ENCODE measurements at regions not wholly inside any gene's neighbourhood (a gene's known extent, or its start where the extent isn't known, plus 50 kb on each side); places are given as distances from the start of the nearest gene placed in this dataset.
A peak's percentile ranks its signal among the peaks of the same experiment; 100 is the strongest.

DNA sequence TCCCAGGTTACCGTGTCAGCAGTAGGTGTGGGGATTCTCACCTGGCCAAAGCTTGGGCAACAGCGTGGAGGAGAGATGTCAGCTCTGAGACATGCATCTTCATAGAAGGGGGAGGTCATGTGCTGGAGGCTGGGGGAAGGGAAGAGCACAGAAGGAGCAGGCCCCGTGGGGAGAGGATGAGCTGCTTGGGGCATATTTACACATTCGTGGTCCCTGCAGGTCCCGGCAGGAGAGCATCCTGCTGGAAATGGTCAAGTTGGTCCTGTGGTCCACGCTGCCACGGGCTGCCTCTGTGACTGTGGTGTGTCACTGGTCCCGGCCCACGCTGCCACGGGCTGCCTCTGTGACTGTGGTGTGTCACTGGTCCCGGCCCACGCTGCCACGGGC lies 195.1 kb upstream of the TWIST2 start:
- no peak for DNase-seq (ENCODE audit: low read depth)

DNA sequence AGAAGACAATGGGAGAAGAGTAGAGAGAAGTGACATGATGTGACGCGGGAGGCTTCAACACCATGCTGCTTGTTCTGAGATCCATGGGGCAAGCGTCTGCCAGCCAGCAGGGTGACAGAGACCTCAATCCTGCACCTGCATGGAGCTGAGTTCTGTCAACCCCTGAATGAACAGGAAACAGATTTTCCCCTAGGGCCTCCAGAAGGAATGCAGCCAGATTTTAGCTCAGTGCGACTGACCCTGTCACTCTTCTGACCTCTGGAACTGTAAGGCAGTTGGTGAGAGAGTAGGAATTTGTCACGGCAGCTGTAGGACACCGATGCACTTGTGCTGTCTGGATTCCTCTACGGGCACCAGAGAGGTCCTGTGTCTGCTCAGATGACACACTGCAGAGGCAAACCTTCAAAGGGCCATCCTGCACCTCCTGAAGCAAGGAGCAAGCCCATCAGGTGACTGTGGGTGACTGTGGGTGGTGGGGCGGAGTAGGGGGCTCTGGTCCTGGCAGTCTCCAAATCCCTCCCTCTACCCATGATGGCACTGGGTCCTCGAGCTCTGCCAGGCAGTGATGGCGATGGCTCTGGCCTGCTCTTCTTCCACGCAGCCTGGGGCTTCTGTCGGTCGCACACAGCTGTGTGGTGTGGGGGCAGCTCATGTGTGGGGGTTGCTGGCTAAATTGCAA lies 194.3 kb upstream of the TWIST2 start:
- no peak for DNase-seq (ENCODE audit: low read depth)

DNA sequence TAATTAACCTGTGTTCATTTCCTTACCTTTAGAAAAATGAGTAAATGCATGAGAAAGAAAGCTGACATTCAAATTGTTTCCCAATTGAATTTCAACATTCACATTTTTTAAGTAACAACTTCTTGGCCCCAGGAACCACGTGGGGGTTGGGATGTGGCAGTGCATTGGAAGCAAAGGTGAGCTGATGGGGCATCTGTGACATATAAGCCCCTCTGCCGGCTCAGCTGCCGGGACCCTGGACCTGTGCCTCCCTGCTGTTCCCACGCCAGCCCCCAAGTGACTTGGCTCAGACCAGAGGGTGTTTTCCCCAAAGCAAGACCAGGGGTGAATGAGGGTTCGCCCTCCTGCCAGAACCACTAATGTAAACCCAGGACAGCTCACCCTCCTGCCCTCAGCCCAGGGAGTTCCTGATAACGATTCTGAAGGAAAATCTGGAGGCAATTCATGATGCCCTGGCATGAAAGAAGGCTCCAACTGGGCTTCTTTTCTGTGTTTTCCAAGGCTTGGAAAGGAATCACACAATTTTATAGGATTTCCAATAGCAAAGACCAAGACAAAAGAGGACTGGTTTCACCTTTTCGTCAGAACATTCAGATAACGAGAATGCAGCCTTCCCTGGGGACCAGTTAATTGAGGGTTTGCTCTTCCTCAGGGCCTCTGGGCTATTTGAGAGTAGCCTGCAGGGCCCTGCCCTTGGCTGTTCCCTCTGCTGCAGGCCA lies 193.2 kb upstream of the TWIST2 start:
- no peak for DNase-seq (ENCODE audit: low read depth)

DNA sequence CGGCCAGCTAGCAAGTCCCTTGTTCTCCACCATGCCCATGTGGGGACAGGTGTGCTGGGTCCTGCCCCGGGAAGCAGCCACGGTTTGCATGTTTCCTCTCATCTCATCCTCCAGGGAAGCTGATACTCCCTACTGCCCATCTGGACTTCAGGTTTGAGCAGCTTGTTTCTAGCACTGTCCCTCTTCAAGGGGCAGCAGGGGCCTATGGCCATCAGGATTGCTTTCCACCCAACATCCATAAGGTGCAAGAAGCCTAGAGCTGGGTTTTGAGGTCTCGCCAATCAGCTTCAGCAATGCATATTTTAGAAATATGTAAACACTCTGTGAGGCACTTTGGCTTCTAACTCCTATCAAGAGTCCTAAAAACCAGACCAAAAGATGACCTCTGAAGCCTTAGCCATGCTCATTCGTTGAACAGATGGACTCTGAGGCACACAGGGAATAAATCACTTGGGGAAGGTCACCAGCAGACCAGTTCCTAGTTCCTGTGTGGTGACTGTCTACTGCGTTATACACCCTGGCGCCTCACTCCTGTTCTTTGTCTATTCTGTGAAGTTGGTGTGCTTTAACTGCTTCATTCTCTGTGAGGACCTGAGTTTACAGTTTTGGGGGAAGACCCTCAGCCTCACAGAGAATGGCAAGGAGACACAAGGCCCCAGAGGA lies 192.6 kb upstream of the TWIST2 start:
- DNase-seq (ENCODE audit: low read depth) = no peak

DNA sequence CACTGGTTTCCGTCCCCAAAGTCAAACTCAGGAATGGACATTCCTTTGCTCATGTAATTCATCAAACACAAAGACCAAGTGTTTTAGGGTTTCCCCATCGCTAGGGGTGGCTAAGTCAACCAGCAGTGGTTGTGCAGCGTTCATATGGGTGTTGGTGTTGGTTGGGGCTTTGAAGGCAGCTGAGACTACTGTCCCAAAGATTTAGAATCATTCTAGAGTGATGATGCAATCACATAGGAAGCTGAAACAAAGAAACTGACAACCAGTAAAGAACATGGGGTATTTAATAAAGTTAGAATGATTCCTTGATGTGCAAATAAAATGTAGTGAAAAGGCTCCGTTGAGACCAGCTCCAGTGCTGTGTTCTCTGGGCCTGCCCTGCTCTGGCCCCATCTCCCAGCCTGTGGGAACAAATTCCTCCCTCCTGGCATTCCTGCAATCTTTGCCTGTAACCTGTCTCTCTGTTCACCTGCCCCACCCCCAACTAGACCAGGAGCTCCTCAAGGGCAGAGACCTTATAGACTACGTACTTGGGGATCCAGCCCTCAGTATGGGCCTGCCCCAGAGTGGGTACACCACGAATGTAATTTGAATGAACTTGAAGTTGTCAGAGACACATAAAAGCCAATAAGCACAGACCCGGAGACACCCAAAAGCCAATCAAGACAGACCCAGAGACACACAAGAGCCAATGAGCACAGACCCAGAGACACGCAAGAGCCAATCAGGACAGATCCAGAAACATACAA lies 191.7 kb upstream of the TWIST2 start:
- DNase-seq (ENCODE audit: low read depth) = no peak

DNA sequence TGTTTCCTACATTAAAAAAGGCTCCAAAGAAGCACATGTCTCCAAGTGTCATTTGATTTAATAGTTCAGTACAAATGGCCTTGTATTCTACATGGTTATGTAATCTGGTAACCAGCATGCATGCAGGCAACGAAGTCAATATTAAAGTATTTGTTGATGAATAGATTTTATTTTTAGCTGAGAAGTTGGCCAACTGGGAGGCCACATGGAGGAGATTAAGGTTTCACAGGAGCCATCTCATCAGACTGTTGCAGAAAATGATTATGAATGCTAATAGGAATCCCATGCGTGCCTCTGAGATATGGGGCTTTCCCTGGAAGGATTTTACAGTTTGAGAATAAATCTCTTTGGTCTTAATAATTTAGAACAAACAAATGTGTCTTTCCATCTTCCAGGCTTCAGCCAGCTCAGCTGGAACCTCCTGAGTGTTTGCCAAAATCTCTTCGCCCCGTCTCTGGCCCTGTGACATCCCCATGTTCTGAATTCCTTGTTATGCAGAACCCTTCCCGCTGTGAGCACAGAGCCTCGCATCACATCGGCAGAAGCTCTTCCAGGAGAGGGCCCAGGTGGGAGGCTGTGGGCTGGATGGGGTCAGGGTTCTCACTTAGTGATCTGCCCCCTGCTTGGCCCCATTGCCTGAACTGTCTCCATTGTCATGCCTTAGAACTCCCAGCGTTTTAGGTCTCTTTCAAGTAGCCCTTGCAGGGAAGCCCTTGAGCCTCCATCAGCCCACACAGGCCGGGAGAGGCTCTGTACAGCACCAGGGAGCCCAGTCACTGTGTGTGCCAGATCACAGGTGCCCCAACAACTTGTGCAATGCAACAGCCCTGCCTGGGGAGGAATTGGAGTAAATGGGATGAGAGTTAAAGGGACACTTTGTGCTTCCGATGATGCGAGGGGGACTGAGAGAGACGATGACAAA lies 190.5 kb upstream of the TWIST2 start:
- DNase-seq (ENCODE audit: low read depth) = no peak

DNA sequence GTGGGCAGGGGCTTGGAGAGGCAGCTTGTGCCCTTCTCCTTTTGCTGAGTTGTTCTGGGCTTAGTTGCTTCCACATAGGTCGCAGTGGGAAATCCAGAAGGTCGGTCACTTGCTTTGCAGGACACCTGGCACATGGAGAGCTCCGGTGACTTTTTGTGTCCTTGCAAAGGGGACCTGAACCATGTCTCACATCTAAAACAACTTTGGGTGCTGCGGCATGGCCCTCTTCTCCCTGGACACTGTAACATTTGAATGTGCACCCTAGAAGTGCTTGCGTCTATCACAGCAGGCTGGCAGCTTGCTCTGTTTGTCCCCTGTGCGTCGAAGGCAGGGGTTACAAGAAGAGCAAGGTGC lies 189.9 kb upstream of the TWIST2 start:
- DNase-seq (ENCODE audit: low read depth) = no peak

DNA sequence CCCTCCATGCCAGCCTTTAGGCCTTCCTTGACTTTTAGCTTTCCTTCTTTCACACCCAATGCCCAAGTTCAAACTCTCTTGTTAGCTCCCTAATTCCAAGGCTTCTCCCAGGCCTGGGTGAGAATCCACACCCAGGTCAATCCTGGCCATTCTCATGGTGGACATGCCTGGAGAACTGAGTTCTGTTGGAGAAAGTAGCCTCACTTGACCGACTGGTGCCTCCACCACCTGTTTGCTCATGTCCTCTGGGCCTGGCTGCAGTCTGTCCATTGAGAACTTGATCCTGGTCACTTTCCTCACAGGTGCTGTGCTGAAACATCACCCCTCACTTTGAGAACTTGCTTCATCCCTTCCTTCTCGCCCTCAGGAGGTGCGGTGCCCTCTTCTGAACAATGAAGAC lies 189.1 kb upstream of the TWIST2 start:
- DNase-seq (ENCODE audit: low read depth) = no peak

DNA sequence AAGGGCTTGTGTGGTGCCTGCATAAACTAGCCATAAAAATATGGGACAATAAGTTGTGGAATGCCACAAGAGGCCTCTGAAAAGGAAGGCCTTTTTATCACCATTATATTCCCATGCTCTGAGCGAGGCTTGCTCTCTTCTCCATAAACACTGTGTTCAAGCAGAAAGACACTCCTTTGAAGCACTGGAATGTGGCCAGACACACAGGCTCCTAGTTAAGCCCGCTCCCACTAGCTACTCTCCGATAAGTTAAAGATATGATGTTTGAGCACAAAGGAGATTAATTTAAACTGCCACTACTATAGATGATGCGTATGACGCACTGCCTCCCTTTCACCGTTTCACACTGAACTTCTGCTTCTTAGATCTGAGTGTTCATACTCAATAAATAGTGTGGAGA lies 188.7 kb upstream of the TWIST2 start:
- DNase-seq (ENCODE audit: low read depth) = no peak

DNA sequence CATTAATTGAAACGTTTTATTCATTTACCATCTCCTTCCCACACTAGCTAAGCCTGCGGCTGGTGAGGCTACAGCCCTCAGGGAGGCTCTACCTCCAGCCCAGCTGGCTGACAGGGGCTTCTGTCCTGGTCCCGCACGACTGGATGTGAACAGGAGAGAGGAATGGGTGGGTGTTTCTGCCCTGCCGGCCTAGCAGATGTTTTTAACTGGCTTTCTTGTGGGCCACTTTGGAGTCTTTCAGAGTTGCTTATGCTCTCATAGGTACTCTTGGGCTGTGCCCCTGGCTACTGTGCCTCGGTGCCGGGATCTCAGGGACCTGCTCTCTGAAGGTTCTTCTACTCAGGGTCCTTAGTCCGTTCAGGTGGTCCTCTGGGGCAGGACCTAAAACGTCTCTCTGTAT lies 184.3 kb upstream of the TWIST2 start:
- DNase-seq (ENCODE audit: low read depth) = no peak

DNA sequence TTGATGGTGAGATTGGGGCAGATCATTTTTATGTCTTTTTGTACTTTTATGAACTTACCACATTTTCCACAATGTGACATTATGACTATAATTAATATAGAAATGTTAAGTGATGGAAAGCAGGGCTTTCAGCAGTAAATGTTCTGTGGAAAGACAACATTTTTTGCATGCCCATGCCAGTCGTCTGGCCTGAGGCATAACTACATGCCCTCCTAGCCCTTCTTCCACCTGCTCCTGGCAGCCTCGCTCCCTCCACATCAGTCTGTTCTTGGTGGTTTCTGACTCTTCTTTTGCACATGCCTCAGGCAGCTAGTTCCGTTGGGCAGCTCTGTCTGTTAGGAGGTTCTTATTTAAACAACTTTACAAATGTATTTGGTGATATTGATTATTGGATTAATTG lies 182.0 kb upstream of the TWIST2 start:
- no peak for DNase-seq (ENCODE audit: low read depth)

DNA sequence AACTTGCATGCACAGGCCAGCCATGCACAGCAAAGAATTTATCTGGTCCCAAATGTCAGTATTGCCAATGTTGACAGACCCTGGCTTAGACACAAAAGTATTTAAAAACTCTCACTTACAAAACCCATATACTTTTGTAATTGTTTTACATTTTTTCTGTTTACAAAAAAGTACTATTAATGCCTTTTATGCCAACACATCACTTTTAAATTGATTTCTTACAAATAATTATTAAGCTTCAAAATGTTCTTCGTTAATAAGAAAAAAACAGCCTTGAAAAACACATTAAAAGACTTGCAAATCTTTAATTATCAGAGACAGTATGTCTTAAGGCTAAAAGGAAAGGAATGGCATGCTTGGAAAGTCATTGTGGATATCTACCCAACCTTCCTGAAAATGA lies 181.3 kb upstream of the TWIST2 start:
- DNase-seq (ENCODE audit: low read depth) = no peak

DNA sequence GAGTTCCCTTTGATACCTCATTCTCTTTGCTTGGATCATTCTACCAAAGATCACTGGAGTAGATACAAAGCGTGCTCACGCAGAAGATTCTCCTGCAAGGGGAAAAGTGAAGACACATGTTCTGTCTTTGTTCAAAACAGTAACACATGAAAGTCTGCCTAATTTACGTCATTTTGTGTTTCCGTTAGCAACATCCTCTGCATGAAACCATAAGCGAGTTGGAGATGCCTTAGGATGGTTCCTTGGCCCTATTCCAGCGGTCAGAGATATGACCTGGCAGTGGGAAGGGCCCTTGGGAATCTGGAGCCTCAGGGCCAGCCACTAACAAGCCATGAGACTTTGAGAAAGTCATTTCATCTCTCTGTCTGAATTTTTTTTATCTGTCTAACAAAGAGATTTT lies 180.9 kb upstream of the TWIST2 start:
- peak; percentile 5 for DNase-seq (ENCODE audit: low read depth)

DNA sequence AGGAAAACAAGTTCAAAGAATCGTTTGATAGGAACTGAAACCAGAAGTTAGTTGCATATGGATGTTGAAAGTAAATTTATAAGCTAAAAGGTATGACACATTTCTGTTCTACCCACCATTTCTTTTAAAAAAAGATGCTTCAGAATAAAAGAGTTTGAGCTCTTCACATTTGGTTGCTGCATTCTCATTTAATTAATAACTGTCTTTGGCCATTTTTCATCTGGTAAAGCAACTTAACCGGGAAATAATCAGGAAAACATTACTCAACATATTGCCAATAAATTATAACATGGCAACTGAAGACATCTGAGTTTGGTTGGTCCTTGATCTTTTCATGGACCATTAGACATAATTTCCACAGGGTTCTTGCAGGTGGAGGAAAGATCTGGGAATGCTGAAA lies 180.2 kb upstream of the TWIST2 start:
- DNase-seq (ENCODE audit: low read depth) = no peak

DNA sequence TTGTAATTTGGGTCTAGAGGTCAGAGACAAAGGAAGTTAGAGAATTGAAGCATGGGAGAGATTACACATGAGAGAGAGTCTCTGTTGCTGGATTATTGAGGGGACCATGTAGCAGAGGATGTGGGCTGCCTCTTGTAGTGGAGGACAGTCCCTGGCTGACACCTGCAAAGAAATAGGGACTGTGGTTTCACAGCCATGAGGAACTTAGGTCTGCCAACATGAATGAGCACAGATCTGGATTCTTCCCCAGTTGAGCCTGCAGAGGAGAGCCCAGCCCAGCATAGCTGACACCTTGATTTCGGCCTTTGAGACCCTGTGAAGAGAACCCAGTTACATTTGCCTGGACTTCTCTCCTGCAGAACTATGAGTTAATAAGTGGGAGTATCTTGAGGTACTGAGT lies 179.5 kb upstream of the TWIST2 start:
- DNase-seq (ENCODE audit: low read depth) = no peak

DNA sequence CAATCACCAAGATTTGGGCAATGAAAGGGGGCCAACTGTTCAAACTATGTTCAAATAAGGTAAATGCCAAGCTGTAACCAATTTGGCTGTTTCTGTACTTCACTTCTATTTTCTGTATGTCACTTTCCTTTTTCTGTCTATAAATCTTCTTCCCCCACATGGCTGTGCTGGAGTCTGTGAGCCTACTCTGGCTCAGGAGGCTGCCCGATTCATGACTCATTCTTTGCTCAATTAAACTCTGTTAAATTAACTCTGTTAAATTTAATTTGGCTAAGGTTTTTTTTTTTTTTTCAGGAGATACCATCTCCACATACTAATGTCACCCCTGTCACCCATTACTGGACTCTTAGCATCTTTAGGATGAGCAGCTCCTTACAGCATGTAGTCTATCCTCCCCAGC lies 178.8 kb upstream of the TWIST2 start:
- no peak for DNase-seq (ENCODE audit: low read depth)

DNA sequence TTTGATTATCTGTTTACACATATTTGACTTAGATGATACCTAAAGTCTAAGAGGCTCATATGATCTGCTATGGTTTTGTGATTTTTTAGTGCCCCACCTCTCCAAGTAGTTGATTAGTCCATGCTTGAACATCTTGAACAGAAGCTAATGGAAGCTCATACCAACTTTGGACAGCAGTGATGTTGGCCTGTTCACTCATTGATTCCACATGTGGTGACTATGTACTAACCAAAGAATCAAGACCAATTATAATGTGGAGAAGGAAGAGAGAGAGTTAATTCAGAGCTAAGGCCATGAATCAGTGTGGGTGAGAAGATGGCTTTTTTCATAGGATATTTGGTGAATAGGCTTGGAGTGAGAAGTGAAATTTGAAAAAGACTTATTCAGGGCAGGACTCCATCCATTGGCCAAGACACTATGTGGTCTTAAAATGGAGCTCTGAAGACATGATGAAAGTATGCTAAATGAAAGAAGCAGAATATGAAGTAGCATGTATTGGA lies 178.3 kb upstream of the TWIST2 start:
- no peak for DNase-seq (ENCODE audit: low read depth)

DNA sequence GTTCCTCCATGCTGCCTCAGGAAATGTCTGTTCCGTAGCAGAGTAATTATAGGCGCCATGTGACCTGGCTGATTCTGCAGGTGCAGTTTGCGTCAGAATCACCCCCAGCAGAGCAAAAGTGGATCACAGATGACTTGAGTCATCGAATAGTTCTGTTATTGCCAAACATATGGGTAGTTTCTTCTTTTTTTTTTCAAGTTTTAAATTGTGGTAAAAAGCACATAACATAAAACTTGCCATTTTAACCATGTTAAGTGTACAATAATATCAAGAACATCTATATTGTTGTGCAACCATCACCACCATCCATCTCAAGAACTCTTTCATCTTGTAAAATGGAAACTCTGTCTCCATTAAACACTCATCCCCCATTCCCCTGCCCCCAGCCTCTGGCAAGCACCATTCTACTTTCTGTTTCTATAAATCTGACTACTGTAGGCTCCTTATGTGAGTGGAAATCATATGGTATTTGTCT lies 177.7 kb upstream of the TWIST2 start:
- no peak for DNase-seq (ENCODE audit: low read depth)

DNA sequence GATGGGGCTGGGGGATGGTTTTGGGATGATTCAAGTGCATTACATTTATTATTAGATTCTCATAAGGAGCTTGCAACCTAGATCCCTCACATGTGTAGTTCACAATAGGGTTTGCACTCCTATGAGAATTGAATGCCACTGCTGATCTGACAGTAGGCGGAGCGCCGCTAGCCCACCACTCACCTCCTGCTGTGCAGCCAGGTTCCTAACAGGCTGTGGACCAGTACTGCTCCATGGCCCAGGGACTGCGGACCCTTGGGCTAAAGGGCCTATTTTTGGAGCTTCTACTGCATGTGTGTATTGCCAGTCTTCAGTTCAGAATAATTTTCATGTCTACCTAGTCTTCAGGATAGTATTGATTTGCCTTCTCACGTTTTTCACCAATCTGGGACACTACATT lies 165.3 kb upstream of the TWIST2 start:
- no peak for DNase-seq (ENCODE audit: low read depth)

DNA sequence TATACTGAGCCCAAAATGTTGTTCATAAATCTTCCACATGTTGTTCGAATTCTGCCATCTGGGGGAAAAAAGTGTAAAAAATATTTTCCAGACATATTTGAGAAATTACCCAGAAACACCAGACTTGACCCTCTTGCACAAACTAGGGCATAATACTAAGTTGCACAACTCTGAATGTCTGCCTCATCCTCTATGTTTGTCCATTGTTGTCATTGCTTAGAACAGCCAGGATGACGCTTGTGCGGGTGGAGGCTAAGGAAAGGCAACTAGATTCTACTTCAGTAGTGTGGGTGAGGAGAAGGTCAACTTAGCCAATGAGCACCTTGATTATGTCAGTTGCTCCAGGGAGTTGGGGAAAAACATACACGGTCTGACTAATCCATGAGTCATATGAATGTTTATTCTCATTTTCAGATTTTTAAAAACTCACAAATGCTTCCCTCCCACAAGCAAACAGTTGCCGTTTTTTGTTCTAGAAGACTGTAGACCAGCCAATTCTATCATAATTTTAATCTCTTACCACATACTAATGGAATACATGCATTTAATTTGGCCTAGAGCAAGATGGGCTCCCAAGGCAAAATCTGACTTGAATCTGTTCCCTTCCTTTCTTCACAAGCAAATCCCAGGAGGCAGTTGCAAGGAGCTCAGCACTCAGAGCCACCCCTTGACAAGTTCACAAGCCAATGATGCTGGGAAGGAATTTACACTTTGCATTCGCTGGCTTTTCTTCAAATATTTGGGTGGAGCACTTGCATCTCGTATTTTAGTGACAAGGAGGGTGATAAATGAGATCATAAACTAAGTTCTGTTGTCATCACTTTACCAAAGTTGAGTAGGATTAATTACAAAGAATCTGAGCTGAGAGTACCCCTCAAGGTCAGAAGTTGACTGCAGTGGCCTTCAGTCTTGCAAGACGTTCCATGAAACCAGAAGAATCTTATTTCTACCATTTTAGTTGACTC lies 163.2 kb upstream of the TWIST2 start:
- DNase-seq (ENCODE audit: low read depth) = peak; percentile 97

All from LHCN-M2 (cell line).